ENCODE measurements at regions not wholly inside any gene's neighbourhood (a gene's known extent, or its start where the extent isn't known, plus 50 kb on each side); places are given as distances from the start of the nearest gene placed in this dataset.

GRCh38 chr2:63788071-63788470 lies 53.6 kb upstream of the UGP2 start:
- DNase-seq: no peak
- intact Hi-C loops (cut with micrococcal nuclease): no loop called here
- H3K27me3 Mint-ChIP-seq: no peaks in the 10 kb centered on the region
- H3K27ac Mint-ChIP-seq: no peak overlapping the region
- H3K9me3 Mint-ChIP-seq: no peaks in the 10 kb centered on the region
- no peaks in the 10 kb centered on the region for H3K36me3 Mint-ChIP-seq (ENCODE audit: low read depth)
- no peak overlapping the region for H3K4me3 Mint-ChIP-seq
- H3K4me1 Mint-ChIP-seq: peaks cover 3% of the 10 kb centered on the region

- H3K4me3 Mint-ChIP-seq: no peak overlapping the region
- no peaks in the 10 kb centered on the region for H3K27me3 Mint-ChIP-seq
- DNase-seq: no peak
- intact Hi-C loops (cut with micrococcal nuclease): no loop called here
- H3K36me3 Mint-ChIP-seq (ENCODE audit: low read depth): no peaks in the 10 kb centered on the region
- no peak overlapping the region for H3K27ac Mint-ChIP-seq
- peaks cover 3% of the 10 kb centered on the region for H3K4me1 Mint-ChIP-seq
- peaks cover under 1% of the 10 kb centered on the region for H3K9me3 Mint-ChIP-seq
These were observed 52.2 kb upstream of the UGP2 start for GRCh38 chr2:63789338-63790020.

DNA sequence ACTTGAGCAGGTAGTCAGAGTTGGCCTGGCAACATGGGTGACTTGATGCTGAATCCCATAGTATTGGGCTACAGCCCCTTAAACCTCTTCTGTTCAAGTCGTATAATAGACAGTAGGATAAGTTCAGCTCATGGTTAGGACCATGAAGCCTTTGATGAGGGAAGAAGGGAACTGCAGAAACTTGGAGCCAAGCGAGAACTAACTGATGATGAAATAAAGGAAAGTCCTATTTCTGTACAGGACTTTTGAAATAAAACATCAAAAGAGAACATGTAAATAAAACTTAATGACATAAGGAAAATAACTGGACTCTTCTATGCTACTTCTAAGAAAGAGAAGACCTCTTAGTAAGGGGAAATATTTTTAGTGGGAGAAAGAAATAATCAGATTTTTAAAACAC lies 51.2 kb upstream of the UGP2 start:
- H3K27ac Mint-ChIP-seq: no peak overlapping the region
- intact Hi-C loops (cut with micrococcal nuclease): no loop called here

DNA sequence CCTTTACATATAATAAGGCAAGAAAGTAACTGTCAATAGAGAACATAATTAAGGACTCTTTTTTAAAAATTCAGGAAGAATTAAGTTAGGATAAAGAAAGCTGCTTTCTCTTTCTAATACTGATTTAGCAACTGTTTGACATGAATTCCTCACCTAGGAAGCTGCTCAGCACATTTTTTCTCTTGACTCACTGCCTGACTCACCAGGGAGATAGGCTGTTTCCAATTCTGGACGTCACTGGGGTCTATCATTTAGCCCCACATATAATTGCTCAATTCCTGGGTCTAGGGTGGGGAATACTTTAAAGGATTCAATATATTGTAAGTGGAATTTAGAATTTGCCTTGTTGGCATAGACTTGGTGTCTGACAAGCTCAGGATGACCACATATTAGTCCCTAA lies 50.8 kb upstream of the UGP2 start:
- H3K9me3 Mint-ChIP-seq: peaks cover 5% of the 10 kb centered on the region
- H3K27ac Mint-ChIP-seq: no peak overlapping the region
- no peaks in the 10 kb centered on the region for H3K36me3 Mint-ChIP-seq (ENCODE audit: low read depth)
- intact Hi-C loops (cut with micrococcal nuclease): no loop called here
- H3K4me3 Mint-ChIP-seq: no peak overlapping the region
- H3K4me1 Mint-ChIP-seq: peaks cover 3% of the 10 kb centered on the region
- no peaks in the 10 kb centered on the region for H3K27me3 Mint-ChIP-seq
- no peak for DNase-seq

More for the DNA sequence above, 51.2 kb upstream of the UGP2 start:
- DNase-seq: no peak
- no peaks in the 10 kb centered on the region for H3K36me3 Mint-ChIP-seq (ENCODE audit: low read depth)
- H3K4me3 Mint-ChIP-seq: no peak overlapping the region
- H3K9me3 Mint-ChIP-seq: peaks cover 5% of the 10 kb centered on the region
- no peaks in the 10 kb centered on the region for H3K27me3 Mint-ChIP-seq
- peaks cover 3% of the 10 kb centered on the region for H3K4me1 Mint-ChIP-seq

DNA sequence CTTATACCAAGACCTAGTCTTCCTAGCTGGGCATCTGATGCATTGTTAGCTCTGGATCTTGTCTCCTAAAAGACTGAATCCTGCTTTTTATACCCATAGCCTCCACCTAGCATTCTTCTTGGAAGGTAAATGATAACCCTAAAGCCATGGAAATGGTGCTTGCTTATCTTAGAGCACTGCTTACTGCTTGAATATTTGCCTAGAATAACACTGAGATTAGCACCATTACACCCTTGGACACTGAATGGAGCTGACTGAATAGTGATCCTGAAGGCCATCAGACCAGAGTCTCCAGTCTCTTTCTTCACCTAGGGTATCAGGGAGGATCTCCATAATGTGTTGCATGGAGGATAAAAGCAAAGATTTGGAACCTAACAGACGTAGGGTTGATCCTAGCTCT lies 50.3 kb upstream of the UGP2 start:
- Mint-ChIP-seq H3K4me1 (peaks cover 3% of the 10 kb centered on the region), H3K36me3 (ENCODE audit: low read depth) (no peaks in the 10 kb centered on the region), H3K4me3 (no peak overlapping the region), H3K27me3 (no peaks in the 10 kb centered on the region), H3K27ac (no peak overlapping the region), H3K9me3 (peaks cover 5% of the 10 kb centered on the region)
- intact Hi-C loops (cut with micrococcal nuclease): no loop called here
- DNase-seq: no peak

All from activated CD4-positive, alpha-beta T cell treated with anti-CD3 and anti-CD28 coated beads, Interleukin-2, amount 10 ng/mL, durations not matched to agents 24 days and 14 days (primary cell).